WTC11 (cell line): ENCODE measurements at regions not wholly inside any gene's neighbourhood (a gene's known extent, or its start where the extent isn't known, plus 50 kb on each side); places are given as distances from the start of the nearest gene placed in this dataset.

Experiments used
- ATAC-seq: fragments of 200-7000 bp; cut with Tn5 transposase; 2 replicates; pipeline ENCODE4 v1.10.0; 2021; ENCODE audit warnings: mild to moderate bottlenecking, moderate library complexity
- CTCF ChIA-PET: fragments of 300-600 bp; sonication (Branson Sonifier 250); formaldehyde crosslinking; loops from one replicate; lab custom pipeline; 2021; ENCODE audit warnings: antibody characterized with exemption; lab: Charles Lee
- POLR2A ChIA-PET: fragments of 350-600 bp; sonication (Branson Sonifier 250); formaldehyde crosslinking; loops from one replicate; lab custom pipeline; 2021; ENCODE audit warnings: antibody characterized with exemption; lab: Charles Lee
- DNase-seq: peaks from one replicate; pipeline ENCODE4 v3.0.0; 2021; ENCODE audit warnings: low spot score
- H3K27ac Mint-ChIP-seq: 2 replicates; pipeline ENCODE4 v1.8.0; 2021; ENCODE audit warnings: mixed read lengths
- H3K27me3 Mint-ChIP-seq: 2 replicates; pipeline ENCODE4 v1.8.0; 2021; ENCODE audit warnings: low read depth, mild to moderate bottlenecking, moderate library complexity, mixed read lengths
- H3K36me3 Mint-ChIP-seq: 2 replicates; pipeline ENCODE4 v1.8.0; 2021; ENCODE audit warnings: mixed read lengths
- H3K4me1 Mint-ChIP-seq: 2 replicates; pipeline ENCODE4 v1.8.0; 2022; ENCODE audit warnings: mixed read lengths
- H3K4me3 Mint-ChIP-seq: 2 replicates; pipeline ENCODE4 v1.8.0; 2021; ENCODE audit warnings: mild to moderate bottlenecking, moderate library complexity, mixed read lengths
- H3K9me3 Mint-ChIP-seq: 2 replicates; pipeline ENCODE4 v1.8.0; 2021; ENCODE audit warnings: mixed read lengths
- ATF2 ChIP-seq: sonication (generic); formaldehyde crosslinking; IDR thresholded peaks from 2 replicates; pipeline ENCODE4 v1.8.1; 2022; ENCODE audit warnings: low read depth, missing genetic modification reagents, borderline replicate concordance
- ATF6 ChIP-seq: sonication (generic); formaldehyde crosslinking; IDR thresholded peaks from 2 replicates; pipeline ENCODE4 v1.8.1; 2023; ENCODE audit warnings: mild to moderate bottlenecking, missing genetic modification reagents
- CREM ChIP-seq: sonication (generic); formaldehyde crosslinking; IDR thresholded peaks from 2 replicates; pipeline ENCODE4 v1.8.1; 2022; ENCODE audit warnings: mild to moderate bottlenecking, missing genetic modification reagents, moderate library complexity
- E2F4 ChIP-seq: sonication (generic); formaldehyde crosslinking; IDR thresholded peaks from 2 replicates; pipeline ENCODE4 v1.8.1; 2022; ENCODE audit warnings: low read depth, mild to moderate bottlenecking, moderate library complexity, missing genetic modification reagents, borderline replicate concordance
- ESRRA ChIP-seq: sonication (generic); formaldehyde crosslinking; IDR thresholded peaks from 2 replicates; pipeline ENCODE4 v1.8.1; 2022; ENCODE audit warnings: mild to moderate bottlenecking, missing genetic modification reagents, borderline replicate concordance
- ETV6 ChIP-seq: sonication (generic); formaldehyde crosslinking; IDR thresholded peaks from 2 replicates; pipeline ENCODE4 v1.8.1; 2022; ENCODE audit warnings: mild to moderate bottlenecking, missing genetic modification reagents
- FOXK1 ChIP-seq: sonication (generic); formaldehyde crosslinking; IDR thresholded peaks from 2 replicates; pipeline ENCODE4 v1.8.0; 2022; ENCODE audit warnings: mild to moderate bottlenecking, moderate library complexity, missing genetic modification reagents
- JUN ChIP-seq: sonication (generic); formaldehyde crosslinking; IDR thresholded peaks from 2 replicates; pipeline ENCODE4 v1.8.0; 2023; ENCODE audit warnings: mild to moderate bottlenecking, missing genetic modification reagents
- MYBL2 ChIP-seq: sonication (generic); formaldehyde crosslinking; IDR thresholded peaks from 2 replicates; pipeline ENCODE4 v1.8.1; 2023; ENCODE audit warnings: mild to moderate bottlenecking, moderate library complexity, missing genetic modification reagents
- NFATC4 ChIP-seq: fragments of 250-450 bp; sonication (Bioruptor Pico); IDR thresholded peaks from 2 replicates; pipeline ENCODE4 v1.9.0; 2021; ENCODE audit warnings: mild to moderate bottlenecking
- NFYB ChIP-seq: sonication (generic); formaldehyde crosslinking; conservative IDR thresholded peaks from 2 replicates; pipeline ENCODE4 v1.8.0; 2022; ENCODE audit warnings: low read depth, missing genetic modification reagents
- NR1H2 ChIP-seq: sonication (generic); formaldehyde crosslinking; IDR thresholded peaks from 2 replicates; pipeline ENCODE4 v1.9.0; 2021; ENCODE audit warnings: mild to moderate bottlenecking, moderate library complexity, missing genetic modification reagents
- NR2C2 ChIP-seq: sonication (generic); formaldehyde crosslinking; IDR thresholded peaks from 2 replicates; pipeline ENCODE4 v1.8.0; 2022; ENCODE audit warnings: mild to moderate bottlenecking, missing genetic modification reagents
- PRRX2 ChIP-seq: fragments of 250-450 bp; sonication (Bioruptor Pico); IDR thresholded peaks from 2 replicates; pipeline ENCODE4 v1.8.0; 2021; ENCODE audit warnings: mild to moderate bottlenecking
- SMAD4 ChIP-seq: sonication (generic); formaldehyde crosslinking; IDR thresholded peaks from 2 replicates; pipeline ENCODE4 v1.8.0; 2022; ENCODE audit warnings: mild to moderate bottlenecking, missing genetic modification reagents
- SOX15 ChIP-seq: fragments of 250-450 bp; sonication (Bioruptor Pico); IDR thresholded peaks from 2 replicates; pipeline ENCODE4 v1.9.0; 2021; ENCODE audit warnings: mild to moderate bottlenecking
- TCF7 ChIP-seq: sonication (generic); formaldehyde crosslinking; IDR thresholded peaks from 2 replicates; pipeline ENCODE4 v1.8.0; 2022; ENCODE audit warnings: mild to moderate bottlenecking, low read depth, missing genetic modification reagents, moderate library complexity
- USF1 ChIP-seq: sonication (generic); formaldehyde crosslinking; IDR thresholded peaks from 2 replicates; pipeline ENCODE4 v1.8.0; 2022; ENCODE audit warnings: mild to moderate bottlenecking, missing genetic modification reagents
- ZBTB21 ChIP-seq: sonication (generic); formaldehyde crosslinking; IDR thresholded peaks from 2 replicates; pipeline ENCODE4 v1.8.1; 2023; ENCODE audit warnings: mild to moderate bottlenecking, missing genetic modification reagents, borderline replicate concordance
- ZMAT4 ChIP-seq: fragments of 250-450 bp; sonication (Bioruptor Pico); IDR thresholded peaks from 2 replicates; pipeline ENCODE4 v1.9.0; 2021; ENCODE audit warnings: mild to moderate bottlenecking
- ZNF219 ChIP-seq: sonication (generic); formaldehyde crosslinking; IDR thresholded peaks from 2 replicates; pipeline ENCODE4 v1.8.0; 2023; ENCODE audit warnings: missing genetic modification reagents, mild to moderate bottlenecking, borderline replicate concordance
- ZNF425 ChIP-seq: fragments of 250-450 bp; sonication (Bioruptor Pico); conservative IDR thresholded peaks from 2 replicates; pipeline ENCODE4 v1.9.0; 2021; ENCODE audit warnings: mild to moderate bottlenecking
- ZNF512 ChIP-seq: sonication (generic); formaldehyde crosslinking; IDR thresholded peaks from 2 replicates; pipeline ENCODE4 v1.8.1; 2022; ENCODE audit warnings: missing genetic modification reagents, borderline replicate concordance
- ZNF671 ChIP-seq: fragments of 250-450 bp; sonication (Bioruptor Pico); IDR thresholded peaks from 2 replicates; pipeline ENCODE4 v1.8.0; 2021; ENCODE audit warnings: mild to moderate bottlenecking
- ZSCAN18 ChIP-seq: fragments of 250-450 bp; sonication (Bioruptor Pico); IDR thresholded peaks from 2 replicates; pipeline ENCODE4 v2.1.2; 2022; ENCODE audit warnings: mild to moderate bottlenecking, moderate library complexity

GRCh38 chr12:71005166-71005565, 84.6 kb upstream of the PTPRR start:
- TF ChIP-seq ESRRA (CRISPR knock-in tag) = no peak
- no peak for TF ChIP-seq NFYB
- TF ChIP-seq ZNF219 (CRISPR knock-in tag) = no peak
- no peak for TF ChIP-seq USF1 (CRISPR knock-in tag)
- no peak for TF ChIP-seq NR1H2 (CRISPR knock-in tag)
- TF ChIP-seq ETV6 (CRISPR knock-in tag) = no peak
- TF ChIP-seq ATF6 (CRISPR knock-in tag) = no peak
- TF ChIP-seq TCF7 = no peak
- TF ChIP-seq SOX15 (CRISPR knock-in tag) = no peak
- no peak for TF ChIP-seq MYBL2 (CRISPR knock-in tag)
- no peak for TF ChIP-seq ZNF512 (CRISPR knock-in tag)
- no peak for TF ChIP-seq SMAD4 (CRISPR knock-in tag)
- TF ChIP-seq ZMAT4 (CRISPR knock-in tag) = no peak
- no peak for TF ChIP-seq ATF2 (CRISPR knock-in tag)
- no peak for TF ChIP-seq NFATC4 (CRISPR knock-in tag)
- no peak for TF ChIP-seq ZNF425 (CRISPR knock-in tag)
- TF ChIP-seq ZBTB21 (CRISPR knock-in tag) = no peak
- H3K9me3 Mint-ChIP-seq = no peaks in the 10 kb centered on the region
- no peaks in the 10 kb centered on the region for H3K27me3 Mint-ChIP-seq
- POLR2A ChIA-PET = no interaction called here
- no peaks in the 10 kb centered on the region for H3K36me3 Mint-ChIP-seq
- 0 out of 2 replicates have a peak, but pooled peaks cover 3% of the 10 kb centered on the region for H3K4me1 Mint-ChIP-seq
- DNase-seq (no peak), ATAC-seq (no peak)
- H3K4me3 Mint-ChIP-seq = no peak overlapping the region
- no peak overlapping the region for H3K27ac Mint-ChIP-seq
- CTCF ChIA-PET = no interaction called here

- ChIA-PET POLR2A (no interaction called here), CTCF (no interaction called here)
- DNase-seq (no peak), ATAC-seq (no peak)
- Mint-ChIP-seq H3K27me3 (no peaks in the 10 kb centered on the region), H3K4me3 (no peak overlapping the region), H3K4me1 (0 out of 2 replicates have a peak, but pooled peaks cover 3% of the 10 kb centered on the region), H3K9me3 (no peaks in the 10 kb centered on the region), H3K27ac (no peak overlapping the region), H3K36me3 (no peaks in the 10 kb centered on the region)
- TF ChIP-seq PRRX2 = no peak
- TF ChIP-seq NFATC4 (CRISPR knock-in tag) = no peak
- no peak for TF ChIP-seq FOXK1 (CRISPR knock-in tag)
- TF ChIP-seq CREM = no peak
- TF ChIP-seq NFYB = no peak
- TF ChIP-seq E2F4 (CRISPR knock-in tag) = no peak
- no peak for TF ChIP-seq NR2C2 (CRISPR knock-in tag)
- no peak for TF ChIP-seq JUN (CRISPR knock-in tag)
- TF ChIP-seq ZSCAN18 (CRISPR knock-in tag) = no peak
- TF ChIP-seq ZNF671 (CRISPR knock-in tag) = no peak
These were observed 84.0 kb upstream of the PTPRR start for GRCh38 chr12:71004578-71004977.
